Vagina (tissue), 2 donors: ENCODE measurements at regions not wholly inside any gene's neighbourhood (a gene's known extent, or its start where the extent isn't known, plus 50 kb on each side); places are given as distances from the start of the nearest gene placed in this dataset.

Source experiments
- CTCF ChIP-seq, 3 experiments: fragments of 450-650 bp in 2 of 3; fragments of 200-600 bp in 1 of 3; sonication (generic) in 1 of 3; IDR thresholded peaks; one replicate each; pipeline ENCODE4 v1.5.1; 2017 to 2019; ENCODE audit warnings: antibody characterized with exemption in 3 of 3, mild to moderate bottlenecking in 2 of 3, moderate library complexity in 2 of 3
- POLR2A ChIP-seq, 2 donors: fragments of 450-650 bp; IDR thresholded peaks; one replicate each; pipeline ENCODE4 v1.6.1; 2017; ENCODE audit warnings: antibody characterized with exemption in 2 of 2, mild to moderate bottlenecking in 2 of 2, moderate library complexity in 2 of 2

GRCh38 chr4:4942658-4943057 is 76.6 kb downstream of the CYTL1 start:
- TF ChIP-seq CTCF (IDR thresholded peaks at IDR 0.05) (no peak), POLR2A (IDR thresholded peaks at IDR 0.05) (no peak)
